ENCODE measurements at regions not wholly inside any gene's neighbourhood (a gene's known extent, or its start where the extent isn't known, plus 50 kb on each side); places are given as distances from the start of the nearest gene placed in this dataset.

GRCh38 chr10:2984682-2985081 lies 82.7 kb upstream of the PFKP start:
- DNase-seq, result no peak
- no peaks in the 10 kb centered on the region for H3K36me3 ChIP-seq (ENCODE audit: low read depth, missing control alignments)
- H3K27me3 ChIP-seq, result no peaks in the 10 kb centered on the region
- TF ChIP-seq POLR2A (IDR thresholded peaks at IDR 0.05) (no peak), CTCF (IDR thresholded peaks at IDR 0.05) (no peak)
- no peaks in the 10 kb centered on the region for H3K9me3 ChIP-seq
- no peak overlapping the region for H3K4me3 ChIP-seq
- intact Hi-C loops (cut with DNase I; ENCODE audit: low total_unique reads), result no loop called here
- no peak overlapping the region for H3K27ac ChIP-seq
- WGBS, 2 donors, result 64 to 80% methylated on average over 7 to 10 of the region's 10 CpGs
- no peaks in the 10 kb centered on the region for H3K4me1 ChIP-seq

GRCh38 chr10:2982146-2982545 lies 85.2 kb upstream of the PFKP start:
- WGBS, 2 donors, result 77 to 81% methylated on average over 7 of the region's 7 CpGs
- Histone ChIP-seq H3K4me1 (no peaks in the 10 kb centered on the region), H3K4me3 (no peak overlapping the region), H3K36me3 (ENCODE audit: low read depth, missing control alignments) (no peaks in the 10 kb centered on the region), H3K9me3 (no peaks in the 10 kb centered on the region), H3K27ac (no peak overlapping the region), H3K27me3 (no peaks in the 10 kb centered on the region)
- DNase-seq, result no peak
- TF ChIP-seq CTCF (IDR thresholded peaks at IDR 0.05) (no peak), POLR2A (IDR thresholded peaks at IDR 0.05) (no peak)
- intact Hi-C loops (cut with DNase I; ENCODE audit: low total_unique reads), result no loop called here

GRCh38 chr10:2981361-2981801 lies 86.0 kb upstream of the PFKP start:
- Histone ChIP-seq H3K36me3 (ENCODE audit: low read depth, missing control alignments) (no peaks in the 10 kb centered on the region), H3K9me3 (no peaks in the 10 kb centered on the region), H3K4me1 (no peaks in the 10 kb centered on the region), H3K27me3 (no peaks in the 10 kb centered on the region), H3K27ac (no peak overlapping the region), H3K4me3 (no peak overlapping the region)
- no peak for DNase-seq
- TF ChIP-seq CTCF (IDR thresholded peaks at IDR 0.05), result no peak
- no peak for TF ChIP-seq POLR2A (IDR thresholded peaks at IDR 0.05)
- WGBS, 2 donors, result 70 to 77% methylated on average over 15 to 19 of the region's 19 CpGs
- intact Hi-C loops (cut with DNase I; ENCODE audit: low total_unique reads), result no loop called here

GRCh38 chr10:2980791-2981360 lies 86.5 kb upstream of the PFKP start:
- WGBS, 2 donors, result 64 to 69% methylated on average over 10 of the region's 10 CpGs
- DNase-seq, result no peak
- intact Hi-C loops (cut with DNase I; ENCODE audit: low total_unique reads), result no loop called here
- Histone ChIP-seq H3K27me3 (no peaks in the 10 kb centered on the region), H3K9me3 (no peaks in the 10 kb centered on the region), H3K36me3 (ENCODE audit: low read depth, missing control alignments) (no peaks in the 10 kb centered on the region), H3K27ac (no peak overlapping the region), H3K4me1 (no peaks in the 10 kb centered on the region), H3K4me3 (no peak overlapping the region)
- no peak for TF ChIP-seq CTCF (IDR thresholded peaks at IDR 0.05)
- TF ChIP-seq POLR2A (IDR thresholded peaks at IDR 0.05), result no peak

- Histone ChIP-seq H3K4me1 (no peaks in the 10 kb centered on the region), H3K27me3 (no peaks in the 10 kb centered on the region), H3K4me3 (no peak overlapping the region), H3K9me3 (no peaks in the 10 kb centered on the region), H3K36me3 (ENCODE audit: low read depth, missing control alignments) (no peaks in the 10 kb centered on the region), H3K27ac (no peak overlapping the region)
- intact Hi-C loops (cut with DNase I; ENCODE audit: low total_unique reads), result no loop called here
- TF ChIP-seq CTCF (IDR thresholded peaks at IDR 0.05), result no peak
- no peak for TF ChIP-seq POLR2A (IDR thresholded peaks at IDR 0.05)
- WGBS, 2 donors, result 82 to 86% methylated on average over 5 of the region's 5 CpGs
- no peak for DNase-seq
Measured at GRCh38 chr10:2980116-2980515, 87.2 kb upstream of the PFKP start.
